GM13976 (cell line): ENCODE measurements at regions not wholly inside any gene's neighbourhood (a gene's known extent, or its start where the extent isn't known, plus 50 kb on each side); places are given as distances from the start of the nearest gene placed in this dataset.

Experiments
- DNase-seq: peaks from one replicate; pipeline ENCODE4 v3.0.0; 2012; ENCODE audit warnings: low spot score
- in situ Hi-C: fragments of 300-500 bp; cut with MboI; formaldehyde crosslinking; loops from one replicate; pipeline ENCODE4 v1.12.0; 2022; ENCODE audit warnings: low sequenced_read_pairs, mixed read lengths, inconsistent platforms; ENCODE audit not compliant: unreplicated experiment
- TF ChIP-seq, protein P1 (sequence below): IDR thresholded peaks from 2 replicates; pipeline ENCODE4 v1.5.1; 2012; ENCODE audit warnings: borderline replicate concordance, mild to moderate bottlenecking; ENCODE audit not compliant: insufficient read depth; ENCODE audit errors: extremely low read depth, missing control alignments, control extremely low read depth

DNA sequence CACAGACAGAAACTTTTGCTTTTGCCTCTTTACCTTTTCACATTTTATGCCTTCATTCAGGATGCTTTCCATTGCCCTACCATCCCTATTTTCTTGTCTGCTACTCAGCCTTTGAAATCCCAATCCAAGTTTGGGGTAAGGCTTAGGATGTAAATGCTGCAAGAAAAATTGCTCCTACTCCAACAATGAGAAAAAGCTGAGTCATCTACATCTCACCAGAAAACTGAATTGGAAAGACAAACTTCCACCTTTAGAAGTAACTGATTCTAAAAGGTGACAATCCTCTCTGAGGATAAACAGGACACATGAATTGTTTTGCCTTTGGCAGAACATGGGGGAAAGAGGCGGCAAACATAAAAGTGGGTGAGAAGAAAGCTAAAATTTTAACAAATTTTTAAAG lies 295.6 kb downstream of the NR2F1-AS1 start:
- DNase-seq = no peak
- TF ChIP-seq, protein P1, sequence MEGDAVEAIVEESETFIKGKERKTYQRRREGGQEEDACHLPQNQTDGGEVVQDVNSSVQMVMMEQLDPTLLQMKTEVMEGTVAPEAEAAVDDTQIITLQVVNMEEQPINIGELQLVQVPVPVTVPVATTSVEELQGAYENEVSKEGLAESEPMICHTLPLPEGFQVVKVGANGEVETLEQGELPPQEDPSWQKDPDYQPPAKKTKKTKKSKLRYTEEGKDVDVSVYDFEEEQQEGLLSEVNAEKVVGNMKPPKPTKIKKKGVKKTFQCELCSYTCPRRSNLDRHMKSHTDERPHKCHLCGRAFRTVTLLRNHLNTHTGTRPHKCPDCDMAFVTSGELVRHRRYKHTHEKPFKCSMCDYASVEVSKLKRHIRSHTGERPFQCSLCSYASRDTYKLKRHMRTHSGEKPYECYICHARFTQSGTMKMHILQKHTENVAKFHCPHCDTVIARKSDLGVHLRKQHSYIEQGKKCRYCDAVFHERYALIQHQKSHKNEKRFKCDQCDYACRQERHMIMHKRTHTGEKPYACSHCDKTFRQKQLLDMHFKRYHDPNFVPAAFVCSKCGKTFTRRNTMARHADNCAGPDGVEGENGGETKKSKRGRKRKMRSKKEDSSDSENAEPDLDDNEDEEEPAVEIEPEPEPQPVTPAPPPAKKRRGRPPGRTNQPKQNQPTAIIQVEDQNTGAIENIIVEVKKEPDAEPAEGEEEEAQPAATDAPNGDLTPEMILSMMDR = no peak
- in situ Hi-C loops = no loop called here

DNA sequence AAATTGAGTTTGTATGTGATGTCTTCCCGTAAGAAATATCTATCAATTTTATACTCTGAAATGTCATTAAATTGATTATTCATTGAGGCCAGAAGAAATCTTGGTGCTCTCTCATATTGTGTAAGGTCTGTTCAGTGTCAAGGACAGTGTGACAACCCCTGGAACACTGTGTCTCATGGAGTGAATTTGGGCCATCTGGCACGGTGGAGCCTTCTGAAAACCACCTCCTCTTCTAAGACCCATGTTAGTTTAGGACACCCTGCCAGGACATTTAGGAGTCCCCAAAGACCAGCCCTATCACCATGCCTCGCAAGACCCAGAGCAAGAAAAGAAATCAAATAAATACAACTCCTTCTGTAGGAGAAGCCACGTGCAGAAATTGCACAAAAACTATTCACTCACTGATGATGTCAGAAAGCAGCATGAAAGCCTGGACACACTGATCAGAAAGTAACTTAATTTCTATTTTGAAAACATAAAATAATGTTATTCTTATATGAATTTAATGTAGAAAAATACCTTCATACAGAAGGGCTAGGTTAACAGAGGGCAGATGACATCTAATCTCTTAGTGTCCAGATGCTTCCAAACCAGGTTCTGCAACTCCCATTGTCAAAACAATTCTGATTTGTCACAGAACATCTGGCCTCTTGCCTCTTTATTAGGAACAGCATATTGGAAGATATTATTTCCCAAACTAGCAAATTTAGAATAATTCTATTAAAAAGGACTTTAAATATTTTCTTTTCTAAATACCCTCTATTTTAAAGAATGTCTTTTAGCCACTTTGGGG lies 298.8 kb downstream of the NR2F1-AS1 start:
- TF ChIP-seq, protein P1 = no peak
- in situ Hi-C loops = no loop called here
- no peak for DNase-seq

DNA sequence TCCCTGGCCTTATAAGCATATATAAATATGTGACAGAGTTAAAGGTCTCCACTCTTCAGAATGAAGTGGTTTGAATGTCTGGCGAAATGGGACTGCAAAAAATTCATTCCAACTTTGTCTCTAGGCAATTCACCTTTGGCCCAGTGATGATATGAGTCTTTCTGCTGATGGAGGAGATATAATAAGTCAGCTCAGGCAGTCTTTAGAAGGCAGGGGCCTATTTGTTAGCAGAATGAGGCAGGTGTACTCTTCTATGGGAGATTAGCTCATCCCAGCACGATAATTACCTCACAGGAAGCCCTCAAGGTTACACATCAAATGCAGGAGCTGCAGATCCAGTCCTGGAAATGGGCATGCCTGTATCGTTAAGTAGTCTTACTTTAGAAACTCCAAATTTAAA lies 300.5 kb downstream of the NR2F1-AS1 start:
- DNase-seq = no peak
- TF ChIP-seq, protein P1 = no peak
- in situ Hi-C loops = no loop called here

DNA sequence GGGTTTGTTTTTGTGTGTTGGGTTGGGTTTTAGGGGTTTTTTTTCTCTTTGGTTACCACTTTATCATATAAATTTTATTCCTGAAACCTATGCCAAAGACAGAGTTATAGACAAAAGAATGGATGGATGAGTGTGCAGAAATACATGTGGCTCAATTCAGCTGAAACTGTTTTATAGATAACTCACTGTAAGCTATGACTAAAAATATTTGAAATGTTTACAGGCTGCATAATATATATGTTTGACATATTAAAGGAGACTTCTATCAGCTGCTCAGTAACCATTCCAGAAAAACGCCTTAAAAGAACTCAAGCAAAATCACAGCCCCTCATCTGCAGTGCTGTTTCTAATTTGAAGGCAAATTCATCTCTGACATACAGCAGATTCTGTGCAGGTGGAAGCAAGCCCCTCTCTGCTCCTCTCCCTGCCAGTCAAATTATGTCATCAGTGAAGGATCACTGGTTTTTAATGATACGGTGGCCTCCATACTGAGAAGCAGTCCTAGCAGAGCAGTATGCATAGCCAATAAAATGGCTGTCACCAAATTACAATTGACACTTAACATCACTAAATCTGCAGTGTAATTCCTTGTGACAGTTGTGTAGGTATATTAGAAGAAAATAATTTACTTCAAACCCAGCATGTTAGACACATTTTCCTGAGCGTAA lies 301.6 kb downstream of the NR2F1-AS1 start:
- DNase-seq = no peak
- TF ChIP-seq, protein P1 = no peak
- in situ Hi-C loops = no loop called here

DNA sequence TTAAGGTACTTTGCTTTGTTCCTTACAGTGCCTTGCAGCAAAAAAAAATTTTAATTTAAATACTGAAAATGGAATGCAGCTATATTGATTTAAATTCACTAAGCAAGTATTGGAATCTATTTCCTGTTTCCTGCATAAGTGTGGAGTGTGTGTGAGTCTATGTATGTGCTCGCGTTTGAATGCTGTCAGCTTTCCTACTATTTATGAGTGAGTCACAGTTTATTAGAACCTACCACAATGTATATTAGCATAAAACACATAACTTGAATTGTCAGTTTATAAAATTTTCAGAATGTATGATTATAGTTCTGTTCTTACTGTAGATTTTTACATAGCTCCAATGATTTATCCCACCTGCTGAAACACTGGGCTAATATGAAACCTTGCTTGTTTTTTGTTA lies 302.1 kb downstream of the NR2F1-AS1 start:
- DNase-seq = no peak
- TF ChIP-seq, protein P1 = no peak
- in situ Hi-C loops = no loop called here

DNA sequence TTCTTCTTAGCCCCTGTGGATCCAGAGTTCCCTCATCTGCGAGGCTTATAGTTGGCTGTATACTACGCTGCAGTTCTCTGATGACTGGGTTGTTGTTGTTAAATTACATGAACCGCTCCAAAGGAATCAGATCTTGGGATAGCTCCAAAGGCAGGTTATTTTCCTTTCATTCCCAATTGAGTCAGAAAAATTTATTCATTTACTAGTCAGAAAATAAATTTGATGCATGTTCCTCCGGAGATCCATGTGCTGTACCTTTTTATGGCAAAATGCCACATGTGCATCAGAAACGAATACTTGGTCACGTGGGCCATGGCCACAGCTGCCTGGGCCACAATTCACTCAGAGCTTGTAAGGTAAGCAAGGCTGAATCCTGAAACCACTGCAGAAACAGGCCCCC lies 304.0 kb downstream of the NR2F1-AS1 start:
- no peak for DNase-seq
- in situ Hi-C loops = no loop called here
- TF ChIP-seq, protein P1 = no peak
